Lower leg skin (tissue), 3 donors: ENCODE measurements at regions not wholly inside any gene's neighbourhood (a gene's known extent, or its start where the extent isn't known, plus 50 kb on each side); places are given as distances from the start of the nearest gene placed in this dataset.

ENCODE experiments used
- POLR2A ChIP-seq, 2 donors: fragments of 450-650 bp; IDR thresholded peaks; one replicate each; pipeline ENCODE4 v1.6.1; 2016 to 2017; ENCODE audit warnings: antibody characterized with exemption in 2 of 2, mild to moderate bottlenecking in 1 of 2, moderate library complexity in 1 of 2
- TF ChIP-seq, protein P1 (sequence below), 3 donors: fragments of 450-650 bp; IDR thresholded peaks; one replicate each; pipeline ENCODE4 v1.5.1; 2016; ENCODE audit warnings: antibody characterized with exemption in 3 of 3, mild to moderate bottlenecking in 3 of 3, moderate library complexity in 2 of 3

DNA sequence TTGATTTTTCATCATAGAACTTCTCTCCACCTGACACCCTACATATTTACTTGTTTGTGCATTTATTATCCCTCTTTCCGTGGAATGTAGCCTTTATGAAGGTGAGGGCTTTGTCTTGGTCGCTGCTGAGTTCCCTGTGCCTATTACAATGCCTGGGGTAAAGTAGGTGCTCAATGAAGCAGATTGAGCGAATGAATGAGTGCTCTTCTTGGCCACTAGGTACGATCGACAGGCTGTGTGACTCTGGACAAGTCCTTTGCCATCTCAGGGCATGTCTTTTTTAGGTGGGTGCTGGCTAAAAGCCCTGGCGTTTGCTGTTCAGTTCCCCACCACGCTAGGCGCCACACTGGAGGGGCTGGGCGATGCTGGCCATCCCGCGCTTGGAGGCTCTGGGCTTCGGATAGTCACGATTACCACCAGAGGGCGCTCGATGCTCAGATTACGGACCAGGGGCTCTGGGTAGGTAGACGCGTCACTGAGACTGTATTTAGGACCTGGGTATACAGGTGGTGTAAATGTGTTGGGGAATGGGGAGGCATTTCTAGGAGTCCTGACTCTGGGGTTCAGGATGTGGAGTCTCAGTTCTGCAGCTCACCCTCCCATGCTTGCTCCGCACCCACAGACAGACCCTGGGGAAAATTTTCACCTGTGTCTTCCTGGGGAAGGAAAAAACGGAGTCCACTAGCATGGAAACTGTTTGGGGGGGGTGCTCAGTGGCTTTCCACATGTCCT lies 71.0 kb upstream of the CSF3R start:
- TF ChIP-seq, protein P1, sequence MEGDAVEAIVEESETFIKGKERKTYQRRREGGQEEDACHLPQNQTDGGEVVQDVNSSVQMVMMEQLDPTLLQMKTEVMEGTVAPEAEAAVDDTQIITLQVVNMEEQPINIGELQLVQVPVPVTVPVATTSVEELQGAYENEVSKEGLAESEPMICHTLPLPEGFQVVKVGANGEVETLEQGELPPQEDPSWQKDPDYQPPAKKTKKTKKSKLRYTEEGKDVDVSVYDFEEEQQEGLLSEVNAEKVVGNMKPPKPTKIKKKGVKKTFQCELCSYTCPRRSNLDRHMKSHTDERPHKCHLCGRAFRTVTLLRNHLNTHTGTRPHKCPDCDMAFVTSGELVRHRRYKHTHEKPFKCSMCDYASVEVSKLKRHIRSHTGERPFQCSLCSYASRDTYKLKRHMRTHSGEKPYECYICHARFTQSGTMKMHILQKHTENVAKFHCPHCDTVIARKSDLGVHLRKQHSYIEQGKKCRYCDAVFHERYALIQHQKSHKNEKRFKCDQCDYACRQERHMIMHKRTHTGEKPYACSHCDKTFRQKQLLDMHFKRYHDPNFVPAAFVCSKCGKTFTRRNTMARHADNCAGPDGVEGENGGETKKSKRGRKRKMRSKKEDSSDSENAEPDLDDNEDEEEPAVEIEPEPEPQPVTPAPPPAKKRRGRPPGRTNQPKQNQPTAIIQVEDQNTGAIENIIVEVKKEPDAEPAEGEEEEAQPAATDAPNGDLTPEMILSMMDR (IDR thresholded peaks at IDR 0.05), result no peak
- TF ChIP-seq POLR2A (IDR thresholded peaks at IDR 0.05), result no peak
